ENCODE measurements at regions not wholly inside any gene's neighbourhood (a gene's known extent, or its start where the extent isn't known, plus 50 kb on each side); places are given as distances from the start of the nearest gene placed in this dataset.

- Histone ChIP-seq H3K9me3 (ENCODE audit: control insufficient read depth, low read length) (no peaks in the 10 kb centered on the region), H3K4me2 (ENCODE audit: low read length) (no peak overlapping the region), H2AFZ (no peak overlapping the region), H3K4me1 (no peaks in the 10 kb centered on the region), H3K9ac (no peak overlapping the region), H3K4me3 (ENCODE audit: low read depth, low read length) (no peak overlapping the region), H3K27me3 (ENCODE audit: control insufficient read depth, insufficient read depth, low read length) (no peaks in the 10 kb centered on the region), H3K36me3 (ENCODE audit: control insufficient read depth, insufficient read depth, low read length) (no peaks in the 10 kb centered on the region), H3K79me2 (no peaks in the 10 kb centered on the region), H3K27ac (no peak overlapping the region)
- TF ChIP-seq, protein P1, sequence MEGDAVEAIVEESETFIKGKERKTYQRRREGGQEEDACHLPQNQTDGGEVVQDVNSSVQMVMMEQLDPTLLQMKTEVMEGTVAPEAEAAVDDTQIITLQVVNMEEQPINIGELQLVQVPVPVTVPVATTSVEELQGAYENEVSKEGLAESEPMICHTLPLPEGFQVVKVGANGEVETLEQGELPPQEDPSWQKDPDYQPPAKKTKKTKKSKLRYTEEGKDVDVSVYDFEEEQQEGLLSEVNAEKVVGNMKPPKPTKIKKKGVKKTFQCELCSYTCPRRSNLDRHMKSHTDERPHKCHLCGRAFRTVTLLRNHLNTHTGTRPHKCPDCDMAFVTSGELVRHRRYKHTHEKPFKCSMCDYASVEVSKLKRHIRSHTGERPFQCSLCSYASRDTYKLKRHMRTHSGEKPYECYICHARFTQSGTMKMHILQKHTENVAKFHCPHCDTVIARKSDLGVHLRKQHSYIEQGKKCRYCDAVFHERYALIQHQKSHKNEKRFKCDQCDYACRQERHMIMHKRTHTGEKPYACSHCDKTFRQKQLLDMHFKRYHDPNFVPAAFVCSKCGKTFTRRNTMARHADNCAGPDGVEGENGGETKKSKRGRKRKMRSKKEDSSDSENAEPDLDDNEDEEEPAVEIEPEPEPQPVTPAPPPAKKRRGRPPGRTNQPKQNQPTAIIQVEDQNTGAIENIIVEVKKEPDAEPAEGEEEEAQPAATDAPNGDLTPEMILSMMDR (IDR thresholded peaks at IDR 0.05): no peak
Measured at GRCh38 chr11:112760396-112761059, 200.7 kb upstream of the NCAM1 start.

- H2AFZ ChIP-seq: no peak overlapping the region
- H3K9me3 ChIP-seq (ENCODE audit: control insufficient read depth, low read length): no peaks in the 10 kb centered on the region
- TF ChIP-seq, protein P1 (IDR thresholded peaks at IDR 0.05): no peak
- H3K9ac ChIP-seq: no peak overlapping the region
- H3K27me3 ChIP-seq (ENCODE audit: control insufficient read depth, insufficient read depth, low read length): no peaks in the 10 kb centered on the region
- H3K36me3 ChIP-seq (ENCODE audit: control insufficient read depth, insufficient read depth, low read length): no peaks in the 10 kb centered on the region
- H3K4me3 ChIP-seq (ENCODE audit: low read depth, low read length): no peak overlapping the region
- no peak overlapping the region for H3K4me2 ChIP-seq (ENCODE audit: low read length)
- no peak overlapping the region for H3K27ac ChIP-seq
- no peaks in the 10 kb centered on the region for H3K79me2 ChIP-seq
- H3K4me1 ChIP-seq: no peaks in the 10 kb centered on the region
Measured at GRCh38 chr11:112761911-112762706, 199.1 kb upstream of the NCAM1 start.

- H2AFZ ChIP-seq: no peak overlapping the region
- H3K27me3 ChIP-seq (ENCODE audit: control insufficient read depth, insufficient read depth, low read length): no peaks in the 10 kb centered on the region
- TF ChIP-seq, protein P1 (IDR thresholded peaks at IDR 0.05): no peak
- H3K4me3 ChIP-seq (ENCODE audit: low read depth, low read length): no peak overlapping the region
- H3K36me3 ChIP-seq (ENCODE audit: control insufficient read depth, insufficient read depth, low read length): no peaks in the 10 kb centered on the region
- H3K27ac ChIP-seq: no peak overlapping the region
- H3K9ac ChIP-seq: no peak overlapping the region
- no peaks in the 10 kb centered on the region for H3K79me2 ChIP-seq
- no peak overlapping the region for H3K4me2 ChIP-seq (ENCODE audit: low read length)
- H3K9me3 ChIP-seq (ENCODE audit: control insufficient read depth, low read length): no peaks in the 10 kb centered on the region
- no peaks in the 10 kb centered on the region for H3K4me1 ChIP-seq
Measured at GRCh38 chr11:112762707-112763090, 198.5 kb upstream of the NCAM1 start.

GRCh38 chr11:112765337-112765736 lies 195.9 kb upstream of the NCAM1 start:
- H3K27ac ChIP-seq: no peak overlapping the region
- H3K4me3 ChIP-seq (ENCODE audit: low read depth, low read length): no peak overlapping the region
- H3K79me2 ChIP-seq: no peaks in the 10 kb centered on the region
- H3K36me3 ChIP-seq (ENCODE audit: control insufficient read depth, insufficient read depth, low read length): no peaks in the 10 kb centered on the region
- H3K27me3 ChIP-seq (ENCODE audit: control insufficient read depth, insufficient read depth, low read length): no peaks in the 10 kb centered on the region
- H3K4me2 ChIP-seq (ENCODE audit: low read length): no peak overlapping the region
- H3K9ac ChIP-seq: no peak overlapping the region
- TF ChIP-seq, protein P1 (IDR thresholded peaks at IDR 0.05): no peak
- no peak overlapping the region for H2AFZ ChIP-seq
- H3K9me3 ChIP-seq (ENCODE audit: control insufficient read depth, low read length): no peaks in the 10 kb centered on the region
- H3K4me1 ChIP-seq: no peaks in the 10 kb centered on the region
